B cell (primary cell): ENCODE measurements at regions not wholly inside any gene's neighbourhood (a gene's known extent, or its start where the extent isn't known, plus 50 kb on each side); places are given as distances from the start of the nearest gene placed in this dataset.

ENCODE experiments used
- EZH2 ChIP-seq: IDR thresholded peaks from 2 replicates; pipeline ENCODE4 v1.6.1; 2012; ENCODE audit warnings: borderline replicate concordance, low read depth, mild to moderate bottlenecking, moderate library complexity, low read length; ENCODE audit not compliant: insufficient read depth, poor library complexity, severe bottlenecking
- TF ChIP-seq, protein P1 (sequence below): fragments of 200-600 bp; IDR thresholded peaks from one replicate; pipeline ENCODE4 v1.8.0; 2022; ENCODE audit warnings: antibody characterized with exemption, mild to moderate bottlenecking

GRCh38 chr9:19568946-19569345, 160.1 kb downstream of the ACER2 start:
- TF ChIP-seq, protein P1, sequence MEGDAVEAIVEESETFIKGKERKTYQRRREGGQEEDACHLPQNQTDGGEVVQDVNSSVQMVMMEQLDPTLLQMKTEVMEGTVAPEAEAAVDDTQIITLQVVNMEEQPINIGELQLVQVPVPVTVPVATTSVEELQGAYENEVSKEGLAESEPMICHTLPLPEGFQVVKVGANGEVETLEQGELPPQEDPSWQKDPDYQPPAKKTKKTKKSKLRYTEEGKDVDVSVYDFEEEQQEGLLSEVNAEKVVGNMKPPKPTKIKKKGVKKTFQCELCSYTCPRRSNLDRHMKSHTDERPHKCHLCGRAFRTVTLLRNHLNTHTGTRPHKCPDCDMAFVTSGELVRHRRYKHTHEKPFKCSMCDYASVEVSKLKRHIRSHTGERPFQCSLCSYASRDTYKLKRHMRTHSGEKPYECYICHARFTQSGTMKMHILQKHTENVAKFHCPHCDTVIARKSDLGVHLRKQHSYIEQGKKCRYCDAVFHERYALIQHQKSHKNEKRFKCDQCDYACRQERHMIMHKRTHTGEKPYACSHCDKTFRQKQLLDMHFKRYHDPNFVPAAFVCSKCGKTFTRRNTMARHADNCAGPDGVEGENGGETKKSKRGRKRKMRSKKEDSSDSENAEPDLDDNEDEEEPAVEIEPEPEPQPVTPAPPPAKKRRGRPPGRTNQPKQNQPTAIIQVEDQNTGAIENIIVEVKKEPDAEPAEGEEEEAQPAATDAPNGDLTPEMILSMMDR = no peak
- TF ChIP-seq EZH2 = no peak
